Stimulated activated naive CD4-positive, alpha-beta T cell (primary cell): ENCODE measurements at regions not wholly inside any gene's neighbourhood (a gene's known extent, or its start where the extent isn't known, plus 50 kb on each side); places are given as distances from the start of the nearest gene placed in this dataset.

ENCODE experiments used
- DNase-seq, 6 experiments: peaks; one replicate each; lab custom pipeline; 2025; lab: John Stamatoyannopoulos, UW

DNA sequence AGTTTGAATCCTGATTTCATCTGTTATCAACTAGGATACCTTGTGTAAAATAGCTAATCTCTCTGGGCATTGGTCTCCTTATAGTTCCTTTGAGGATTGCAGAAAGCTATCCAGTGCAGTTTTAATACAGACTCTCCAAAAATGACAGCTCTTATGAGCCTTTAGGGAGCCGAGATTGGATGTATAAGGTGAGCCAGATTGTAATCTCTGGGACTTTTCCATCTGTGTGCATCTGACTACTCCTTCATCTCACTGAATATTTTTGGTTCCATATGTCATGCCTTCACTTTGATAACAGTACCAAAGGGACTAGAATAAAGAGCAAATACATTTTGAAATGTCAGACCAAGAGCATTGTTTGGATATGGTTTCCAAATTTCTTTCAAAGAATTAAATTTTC is 367.2 kb downstream of the TMEM232 start:
- no peak for DNase-seq

DNA sequence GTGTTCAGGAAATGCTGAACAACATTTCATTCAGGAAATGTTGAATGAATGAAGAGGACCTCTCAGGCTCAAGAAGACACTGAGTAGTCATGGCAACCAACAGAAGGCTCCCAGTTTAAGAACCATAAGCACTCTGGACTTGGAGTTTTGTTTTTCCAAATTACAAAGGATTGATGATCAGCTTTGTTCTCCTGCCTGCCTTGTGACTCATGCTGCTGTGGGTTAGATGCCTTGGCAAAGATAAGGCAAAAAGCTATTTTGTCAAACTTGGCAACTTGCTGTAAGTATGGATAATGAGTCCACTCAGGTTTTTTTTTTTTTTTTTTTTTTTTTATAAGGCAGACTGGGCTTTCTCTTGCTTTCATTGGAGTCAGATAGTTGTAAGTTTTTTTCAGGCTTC is 365.0 kb downstream of the TMEM232 start:
- DNase-seq, result no peak

DNA sequence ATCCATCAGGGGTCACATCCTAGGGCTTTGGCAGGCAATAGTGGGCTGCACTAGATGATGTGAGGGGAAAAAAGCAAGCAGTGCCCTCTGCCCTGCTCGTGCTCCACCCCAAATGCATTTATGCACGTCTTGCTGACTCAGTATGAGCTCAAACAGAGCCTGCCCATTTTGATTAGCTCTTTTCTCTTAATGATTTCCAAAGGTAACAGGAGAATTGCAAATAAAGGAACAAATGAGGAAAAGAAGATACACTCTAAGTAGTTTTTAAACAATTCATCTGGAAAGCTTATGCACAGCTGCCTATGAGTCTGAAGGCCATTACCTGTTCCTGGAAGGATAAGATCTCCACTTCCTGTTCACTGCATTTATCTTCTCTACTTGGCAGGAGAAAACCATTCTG is 364.2 kb downstream of the TMEM232 start:
- no peak for DNase-seq

DNA sequence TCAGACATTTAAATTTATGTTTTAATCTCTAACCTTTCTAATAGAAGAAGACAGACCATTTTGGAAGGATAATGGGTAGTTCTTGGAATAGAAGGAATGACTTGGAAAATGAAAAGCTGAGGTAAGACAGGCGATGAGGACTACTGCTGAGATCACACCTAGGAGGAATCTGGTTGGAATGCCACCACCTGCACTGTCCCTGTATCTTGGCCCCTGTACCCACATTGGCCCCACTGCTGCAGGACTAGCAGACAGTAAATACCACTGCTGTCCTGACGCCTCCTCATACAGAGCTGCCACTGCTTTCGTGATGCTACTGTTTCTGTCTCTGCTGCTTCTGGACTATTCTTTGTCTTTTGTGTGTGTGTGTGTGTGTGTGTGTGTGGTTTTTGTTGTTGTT is 359.8 kb downstream of the TMEM232 start:
- DNase-seq, result no peak
